PC-9 (cell line): ENCODE measurements at regions not wholly inside any gene's neighbourhood (a gene's known extent, or its start where the extent isn't known, plus 50 kb on each side); places are given as distances from the start of the nearest gene placed in this dataset.

ENCODE experiments used
- EZH2 ChIP-seq: fragments of 200-600 bp; sonication (generic); IDR thresholded peaks from 2 replicates; pipeline ENCODE4 v1.8.0; 2017; ENCODE audit warnings: antibody characterized with exemption, low read depth
- TF ChIP-seq, protein P1 (sequence below): fragments of 200-600 bp; sonication (generic); conservative IDR thresholded peaks from 2 replicates; pipeline ENCODE4 v1.6.1; 2017; ENCODE audit warnings: mixed run types, antibody characterized with exemption, mild to moderate bottlenecking, moderate library complexity

- TF ChIP-seq, protein P1, sequence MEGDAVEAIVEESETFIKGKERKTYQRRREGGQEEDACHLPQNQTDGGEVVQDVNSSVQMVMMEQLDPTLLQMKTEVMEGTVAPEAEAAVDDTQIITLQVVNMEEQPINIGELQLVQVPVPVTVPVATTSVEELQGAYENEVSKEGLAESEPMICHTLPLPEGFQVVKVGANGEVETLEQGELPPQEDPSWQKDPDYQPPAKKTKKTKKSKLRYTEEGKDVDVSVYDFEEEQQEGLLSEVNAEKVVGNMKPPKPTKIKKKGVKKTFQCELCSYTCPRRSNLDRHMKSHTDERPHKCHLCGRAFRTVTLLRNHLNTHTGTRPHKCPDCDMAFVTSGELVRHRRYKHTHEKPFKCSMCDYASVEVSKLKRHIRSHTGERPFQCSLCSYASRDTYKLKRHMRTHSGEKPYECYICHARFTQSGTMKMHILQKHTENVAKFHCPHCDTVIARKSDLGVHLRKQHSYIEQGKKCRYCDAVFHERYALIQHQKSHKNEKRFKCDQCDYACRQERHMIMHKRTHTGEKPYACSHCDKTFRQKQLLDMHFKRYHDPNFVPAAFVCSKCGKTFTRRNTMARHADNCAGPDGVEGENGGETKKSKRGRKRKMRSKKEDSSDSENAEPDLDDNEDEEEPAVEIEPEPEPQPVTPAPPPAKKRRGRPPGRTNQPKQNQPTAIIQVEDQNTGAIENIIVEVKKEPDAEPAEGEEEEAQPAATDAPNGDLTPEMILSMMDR: no peak
- TF ChIP-seq EZH2: no peak
These were observed 106.3 kb upstream of the HMCN1 start for GRCh38 chr1:185627761-185628501.
